ENCODE measurements at regions not wholly inside any gene's neighbourhood (a gene's known extent, or its start where the extent isn't known, plus 50 kb on each side); places are given as distances from the start of the nearest gene placed in this dataset.
"Not testable (repeated sequence)": the region's sequence is repeated elsewhere in the genome, so short reads cannot be mapped to it uniquely, and the experiment has no call there.

DNA sequence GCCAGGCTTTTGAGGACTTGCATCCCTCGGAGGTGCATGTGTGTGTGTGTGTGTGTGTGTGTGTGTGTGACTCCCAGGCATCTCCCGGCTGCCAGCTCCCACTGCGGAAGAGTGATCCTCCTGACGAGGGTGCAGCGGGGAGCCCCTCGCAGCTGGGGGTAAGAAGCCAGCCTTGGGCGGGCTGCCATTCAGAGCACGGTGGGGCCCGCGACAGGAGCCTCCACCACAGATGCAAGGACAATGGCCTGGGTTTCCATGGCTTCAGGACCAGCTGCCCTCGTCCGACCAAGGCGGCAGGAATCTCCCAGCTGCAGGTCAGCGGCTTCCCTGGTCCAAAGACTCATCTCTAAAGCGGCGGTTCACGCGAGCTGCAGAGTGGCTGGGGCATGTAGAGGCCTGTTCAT lies 908.5 kb downstream of the BRD1 start:
- no peak for DNase-seq (ENCODE audit: low read depth)
- TF ChIP-seq, protein P1, sequence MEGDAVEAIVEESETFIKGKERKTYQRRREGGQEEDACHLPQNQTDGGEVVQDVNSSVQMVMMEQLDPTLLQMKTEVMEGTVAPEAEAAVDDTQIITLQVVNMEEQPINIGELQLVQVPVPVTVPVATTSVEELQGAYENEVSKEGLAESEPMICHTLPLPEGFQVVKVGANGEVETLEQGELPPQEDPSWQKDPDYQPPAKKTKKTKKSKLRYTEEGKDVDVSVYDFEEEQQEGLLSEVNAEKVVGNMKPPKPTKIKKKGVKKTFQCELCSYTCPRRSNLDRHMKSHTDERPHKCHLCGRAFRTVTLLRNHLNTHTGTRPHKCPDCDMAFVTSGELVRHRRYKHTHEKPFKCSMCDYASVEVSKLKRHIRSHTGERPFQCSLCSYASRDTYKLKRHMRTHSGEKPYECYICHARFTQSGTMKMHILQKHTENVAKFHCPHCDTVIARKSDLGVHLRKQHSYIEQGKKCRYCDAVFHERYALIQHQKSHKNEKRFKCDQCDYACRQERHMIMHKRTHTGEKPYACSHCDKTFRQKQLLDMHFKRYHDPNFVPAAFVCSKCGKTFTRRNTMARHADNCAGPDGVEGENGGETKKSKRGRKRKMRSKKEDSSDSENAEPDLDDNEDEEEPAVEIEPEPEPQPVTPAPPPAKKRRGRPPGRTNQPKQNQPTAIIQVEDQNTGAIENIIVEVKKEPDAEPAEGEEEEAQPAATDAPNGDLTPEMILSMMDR (IDR thresholded peaks at IDR 0.05; ENCODE audit: control insufficient read depth, extremely low read depth, insufficient read depth), result no peak
- H3K4me3 ChIP-seq (ENCODE audit: low read depth, low read length), result no peak overlapping the region

DNA sequence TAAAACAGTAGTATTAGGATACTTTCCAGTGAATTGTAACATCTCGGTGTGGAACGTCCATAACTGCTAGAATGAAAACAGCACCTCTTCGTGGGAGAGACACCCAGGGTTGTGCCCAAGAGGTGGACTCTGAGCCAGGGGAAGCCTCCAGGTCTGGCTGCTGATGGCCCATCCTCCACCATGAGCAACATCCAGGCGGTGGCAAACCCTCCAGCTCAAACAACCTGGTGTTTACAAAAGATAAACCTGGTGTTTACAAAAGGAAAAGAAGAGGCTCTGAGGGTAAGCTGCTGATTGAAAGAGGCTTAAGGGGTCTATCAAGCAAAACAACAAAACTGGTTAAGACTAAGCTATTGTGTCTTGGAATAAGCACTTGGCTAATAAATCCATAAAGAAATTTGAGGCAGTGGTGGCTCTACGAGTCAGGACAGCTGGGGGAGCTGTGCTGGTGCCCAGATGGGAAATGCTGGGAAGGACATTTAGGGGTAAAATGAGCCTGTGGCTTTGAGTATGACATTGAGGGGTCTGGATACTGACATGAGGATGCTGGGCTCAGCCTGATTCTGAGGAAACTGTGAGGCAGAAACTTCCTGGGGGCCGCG lies 909.0 kb downstream of the BRD1 start:
- no peak for DNase-seq (ENCODE audit: low read depth)
- no peak overlapping the region for H3K4me3 ChIP-seq (ENCODE audit: low read depth, low read length)
- TF ChIP-seq, protein P1 (IDR thresholded peaks at IDR 0.05; ENCODE audit: control insufficient read depth, extremely low read depth, insufficient read depth), result no peak

DNA sequence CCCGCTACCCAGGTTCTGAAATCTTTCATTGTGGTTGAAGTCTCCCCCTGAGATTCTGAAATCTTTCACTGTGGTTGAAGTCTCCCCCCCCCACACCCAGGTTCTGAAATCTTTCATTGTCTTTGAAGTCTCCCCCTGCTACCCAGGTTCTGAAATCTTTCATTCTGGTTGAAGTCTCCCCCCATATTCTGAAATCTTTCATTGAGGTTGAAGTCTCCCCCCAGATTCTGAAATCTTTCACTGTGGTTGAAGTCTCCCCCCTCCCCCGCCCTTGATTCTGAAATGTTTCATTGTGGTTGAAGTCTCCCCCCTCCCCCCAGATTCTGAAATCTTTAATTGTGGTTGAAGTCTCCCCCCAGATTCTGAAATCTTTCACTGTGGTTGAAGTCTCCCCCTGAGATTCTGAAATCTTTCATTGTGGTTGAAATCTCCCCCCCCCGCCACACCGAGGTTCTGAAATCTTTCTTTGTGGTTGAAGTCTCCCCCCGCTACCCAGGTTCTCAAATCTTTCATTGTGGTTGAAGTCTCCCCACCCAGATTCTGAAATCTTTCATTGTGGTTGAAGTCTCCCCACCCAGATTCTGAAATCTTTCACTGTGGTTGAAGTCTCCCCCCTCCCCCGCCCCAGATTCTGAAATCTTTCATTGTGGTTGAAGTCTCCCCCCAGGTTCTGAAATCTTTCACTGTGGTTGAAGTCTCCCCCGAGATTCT lies 915.2 kb downstream of the BRD1 start:
- not testable (repeated sequence) for H3K4me3 ChIP-seq (ENCODE audit: low read depth, low read length); DNase-seq (ENCODE audit: low read depth)

DNA sequence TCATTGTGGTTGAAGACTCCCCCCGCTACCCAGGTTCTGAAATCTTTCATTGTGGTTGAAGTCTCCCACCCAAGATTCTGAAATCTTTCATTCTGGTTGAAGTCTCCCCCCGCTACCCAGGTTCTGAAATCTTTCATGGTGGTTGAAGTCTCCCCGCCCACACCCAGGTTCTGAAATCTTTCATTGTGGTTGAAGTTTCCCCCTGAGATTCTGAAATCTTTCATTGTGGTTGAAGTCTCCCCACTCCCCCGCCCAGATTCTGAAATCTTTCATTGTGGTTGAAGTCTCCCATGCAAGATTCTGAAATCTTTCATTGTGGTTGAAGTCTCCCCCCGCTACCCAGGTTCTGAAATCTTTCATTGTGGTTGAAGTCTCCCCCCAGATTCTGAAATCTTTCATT lies 916.0 kb downstream of the BRD1 start:
- not testable (repeated sequence) for H3K4me3 ChIP-seq (ENCODE audit: low read depth, low read length); DNase-seq (ENCODE audit: low read depth)

DNA sequence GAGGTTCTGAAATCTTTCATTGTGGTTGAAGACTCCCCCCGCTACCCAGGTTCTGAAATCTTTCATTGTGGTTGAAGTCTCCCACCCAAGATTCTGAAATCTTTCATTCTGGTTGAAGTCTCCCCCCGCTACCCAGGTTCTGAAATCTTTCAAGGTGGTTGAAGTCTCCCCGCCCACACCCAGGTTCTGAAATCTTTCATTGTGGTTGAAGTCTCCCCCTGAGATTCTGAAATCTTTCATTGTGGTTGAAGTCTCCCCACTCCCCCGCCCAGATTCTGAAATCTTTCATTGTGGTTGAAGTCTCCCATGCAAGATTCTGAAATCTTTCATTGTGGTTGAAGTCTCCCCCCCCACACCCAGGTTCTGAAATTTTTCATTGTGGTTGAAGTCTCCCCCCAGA lies 916.6 kb downstream of the BRD1 start:
- H3K4me3 ChIP-seq (ENCODE audit: low read depth, low read length); DNase-seq (ENCODE audit: low read depth): not testable (repeated sequence)

DNA sequence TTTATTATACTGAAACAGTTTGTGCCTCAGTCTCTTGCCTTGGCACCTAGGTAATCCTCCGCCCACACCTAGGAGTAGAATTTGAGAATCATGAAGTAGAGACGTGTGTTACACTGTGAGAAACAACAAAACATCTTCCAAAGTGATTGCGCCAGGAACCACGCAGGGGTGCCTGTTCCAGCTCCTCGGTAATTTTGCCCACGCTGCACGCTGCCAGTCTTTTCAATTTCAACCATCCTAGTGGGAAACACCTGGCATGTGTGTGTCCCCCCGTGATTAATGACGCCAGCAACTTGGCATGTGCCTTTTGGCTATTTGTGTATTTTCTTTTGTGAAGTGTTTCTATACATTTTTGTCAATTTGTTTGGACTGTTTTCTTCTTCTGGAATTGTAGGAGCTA lies 919.1 kb downstream of the BRD1 start:
- H3K4me3 ChIP-seq (ENCODE audit: low read depth, low read length), result no peak overlapping the region
- TF ChIP-seq, protein P1 (IDR thresholded peaks at IDR 0.05; ENCODE audit: control insufficient read depth, extremely low read depth, insufficient read depth), result no peak
- no peak for DNase-seq (ENCODE audit: low read depth)

DNA sequence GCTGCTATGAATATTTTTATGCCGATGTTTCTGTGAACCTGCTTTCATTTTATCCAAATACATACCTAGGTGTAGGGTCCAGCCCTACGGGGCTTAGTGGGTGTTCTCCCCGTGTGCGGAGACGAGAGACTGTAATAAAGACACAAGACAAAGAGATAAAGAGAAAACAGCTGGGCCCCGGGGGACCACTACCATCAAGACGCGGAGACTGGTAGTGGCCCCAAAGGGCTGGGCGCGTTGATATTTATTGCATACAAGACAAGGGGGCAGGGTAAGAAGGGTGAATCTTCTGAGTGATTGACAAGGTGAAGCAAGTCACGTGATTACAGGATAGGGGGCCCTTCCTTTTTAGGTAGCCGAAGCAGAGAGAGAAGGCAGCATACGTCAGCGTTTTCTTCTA lies 920.1 kb downstream of the BRD1 start:
- TF ChIP-seq, protein P1 (IDR thresholded peaks at IDR 0.05; ENCODE audit: control insufficient read depth, extremely low read depth, insufficient read depth), result no peak
- no peak for DNase-seq (ENCODE audit: low read depth)
- H3K4me3 ChIP-seq (ENCODE audit: low read depth, low read length), result no peak overlapping the region

DNA sequence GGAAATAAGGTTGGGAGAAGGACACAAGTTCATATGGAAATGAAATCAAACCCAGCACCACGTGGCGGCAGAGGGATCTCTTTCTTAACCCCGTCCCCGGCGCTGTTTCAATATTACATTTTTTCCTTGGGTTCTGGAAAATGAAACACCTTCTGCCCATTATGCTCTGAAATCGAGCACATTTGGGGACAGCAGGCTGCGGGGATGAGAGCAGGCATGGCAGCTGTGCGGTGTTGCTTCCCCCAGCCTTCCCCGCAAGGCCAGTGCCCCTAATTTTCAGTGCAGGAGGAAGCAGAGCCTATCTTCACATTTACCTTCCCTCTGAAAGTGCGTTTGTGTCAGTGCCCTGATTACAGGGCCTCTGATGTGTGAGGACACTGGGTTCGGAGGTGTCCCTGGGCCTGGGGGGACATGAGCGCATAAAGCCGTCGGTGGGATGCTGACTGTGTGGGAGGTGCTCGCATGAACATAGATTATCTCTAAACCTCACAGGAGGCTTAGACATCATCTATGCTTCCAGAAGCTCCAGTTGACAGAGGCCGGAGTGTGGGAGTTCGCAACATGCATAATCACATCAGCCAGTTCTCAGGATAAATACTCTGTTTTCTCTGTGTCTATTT lies 921.3 kb downstream of the BRD1 start:
- no peak for DNase-seq (ENCODE audit: low read depth)
- no peak overlapping the region for H3K4me3 ChIP-seq (ENCODE audit: low read depth, low read length)
- TF ChIP-seq, protein P1 (IDR thresholded peaks at IDR 0.05; ENCODE audit: control insufficient read depth, extremely low read depth, insufficient read depth), result no peak
